HG02870 (cell line): ENCODE measurements at regions not wholly inside any gene's neighbourhood (a gene's known extent, or its start where the extent isn't known, plus 50 kb on each side); places are given as distances from the start of the nearest gene placed in this dataset.

Experiments
- ATAC-seq: cut with Tn5 transposase; IDR thresholded peaks from one replicate; pipeline ENCODE4 v1.9.1; 2021; ENCODE audit warnings: mild to moderate bottlenecking, moderate library complexity; ENCODE audit not compliant: unreplicated experiment

DNA sequence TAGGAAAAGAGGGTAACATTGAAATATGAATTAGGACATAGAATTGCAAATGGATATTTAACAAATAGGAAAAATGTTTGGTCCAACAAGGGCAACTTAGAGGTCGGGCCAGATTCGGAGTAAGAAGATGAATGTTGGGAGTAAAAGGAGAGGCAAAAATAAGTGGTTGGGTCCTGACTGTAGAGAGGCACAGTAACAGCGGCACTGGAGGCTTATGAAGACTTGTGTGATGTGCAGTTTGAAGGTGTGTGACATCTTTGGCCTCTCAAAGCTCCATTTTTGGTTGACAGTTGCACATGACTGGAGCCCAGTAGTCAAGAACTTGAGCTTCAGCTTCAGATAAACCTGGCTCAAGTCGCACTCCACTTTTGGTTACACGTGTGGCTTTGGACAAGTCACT lies 109.9 kb upstream of the PAXBP1 start:
- ATAC-seq, result no peak

- no peak for ATAC-seq
These were observed 112.5 kb upstream of the PAXBP1 start for GRCh38 chr21:32884062-32884461.

DNA sequence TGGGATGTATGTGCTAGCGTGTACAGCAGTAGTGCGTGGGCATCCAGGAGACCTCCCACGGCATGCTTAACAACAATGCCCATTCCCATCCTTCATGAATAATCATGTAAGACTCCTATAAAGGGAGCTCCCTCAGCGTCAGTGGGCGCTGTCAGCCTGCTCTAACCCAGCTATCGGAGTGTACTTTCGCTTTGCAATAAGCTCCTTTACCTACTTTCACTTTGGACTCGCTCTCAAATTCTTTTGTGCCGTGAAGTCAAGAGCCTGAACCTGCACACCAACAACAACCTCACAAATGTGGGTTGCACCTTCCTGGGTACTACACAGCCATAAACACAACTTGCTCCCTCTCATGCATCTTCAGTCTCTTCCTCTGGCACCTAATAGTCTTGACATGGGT lies 114.8 kb upstream of the PAXBP1 start:
- no peak for ATAC-seq

GRCh38 chr21:32887026-32887425 lies 115.5 kb upstream of the PAXBP1 start:
- no peak for ATAC-seq

DNA sequence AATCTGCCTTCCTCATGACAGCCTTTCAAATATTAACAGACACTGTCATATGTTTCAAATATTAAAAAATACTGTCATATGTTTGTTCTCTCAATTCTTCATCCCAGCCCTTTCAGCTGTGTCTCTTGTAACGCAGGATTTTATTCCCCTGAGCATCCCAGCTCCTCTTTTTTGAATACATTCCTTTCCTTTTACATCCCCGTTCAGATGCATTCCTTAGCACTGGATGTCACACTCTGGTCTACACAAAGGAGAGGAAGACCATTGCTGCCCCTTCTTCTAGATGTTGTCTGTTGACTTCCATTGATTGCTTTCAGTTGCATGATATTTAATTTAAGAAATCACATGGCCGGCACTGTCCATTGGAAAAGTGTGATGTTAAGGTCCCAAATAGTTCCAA lies 117.4 kb upstream of the PAXBP1 start:
- ATAC-seq, result no peak

GRCh38 chr21:32889596-32889995 lies 118.0 kb upstream of the PAXBP1 start:
- ATAC-seq, result no peak

GRCh38 chr21:32894321-32894720 lies 122.8 kb upstream of the PAXBP1 start:
- no peak for ATAC-seq

- no peak for ATAC-seq
These were observed 124.9 kb upstream of the OLIG2 start for GRCh38 chr21:32900814-32901213.

- ATAC-seq, result no peak
These were observed 118.2 kb upstream of the OLIG2 start for GRCh38 chr21:32907521-32907920.

- no peak for ATAC-seq
These were observed 117.2 kb upstream of the OLIG2 start for GRCh38 chr21:32908534-32908933.

DNA sequence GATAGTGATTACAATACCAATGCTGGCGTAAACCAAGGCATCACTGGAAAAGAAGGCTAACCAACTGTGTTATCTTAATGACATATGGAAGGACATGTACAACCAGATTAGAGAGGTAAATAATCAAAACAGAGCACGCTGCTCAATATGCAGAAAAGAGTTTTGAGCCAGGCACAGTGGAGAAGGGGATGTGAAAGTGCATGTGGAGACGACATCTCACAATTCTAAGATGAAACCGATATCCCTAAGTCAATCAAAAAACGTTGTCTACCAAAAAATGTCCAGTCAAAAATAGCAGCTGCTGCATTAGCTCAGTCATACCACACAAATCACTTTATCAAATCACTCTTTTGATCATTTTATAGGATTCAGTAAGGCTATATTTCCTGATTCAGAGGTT lies 116.3 kb upstream of the OLIG2 start:
- ATAC-seq, result no peak

DNA sequence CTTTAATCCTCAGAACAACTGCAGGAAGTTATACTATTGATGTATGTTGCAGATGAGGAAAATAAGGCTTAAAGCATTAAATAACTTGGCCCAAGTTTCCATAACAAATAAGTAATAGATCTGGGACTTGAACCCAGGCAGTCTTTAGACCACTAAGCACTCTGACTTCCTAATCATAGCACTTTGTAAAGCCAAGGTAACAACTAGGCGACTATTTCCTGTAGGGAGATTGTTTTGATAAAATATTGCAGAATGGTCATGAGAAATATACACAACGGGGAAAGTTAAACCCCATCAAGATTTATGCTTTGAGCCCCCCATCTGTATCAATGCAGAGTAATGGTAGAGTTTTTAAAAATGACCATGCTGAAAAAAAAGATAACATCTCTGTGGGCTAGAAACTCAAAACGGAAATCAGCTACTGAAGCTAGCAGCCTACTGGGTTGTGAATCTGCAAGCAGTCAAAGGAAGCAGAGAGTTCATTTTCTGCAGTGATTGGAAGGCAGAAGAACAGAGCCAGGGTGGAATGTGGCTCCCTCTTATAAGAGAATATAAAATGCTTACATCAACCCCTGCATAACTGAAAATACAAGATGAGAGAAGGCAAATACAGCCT lies 111.2 kb upstream of the OLIG2 start:
- ATAC-seq, result no peak

GRCh38 chr21:32915099-32915498 lies 110.6 kb upstream of the OLIG2 start:
- no peak for ATAC-seq

DNA sequence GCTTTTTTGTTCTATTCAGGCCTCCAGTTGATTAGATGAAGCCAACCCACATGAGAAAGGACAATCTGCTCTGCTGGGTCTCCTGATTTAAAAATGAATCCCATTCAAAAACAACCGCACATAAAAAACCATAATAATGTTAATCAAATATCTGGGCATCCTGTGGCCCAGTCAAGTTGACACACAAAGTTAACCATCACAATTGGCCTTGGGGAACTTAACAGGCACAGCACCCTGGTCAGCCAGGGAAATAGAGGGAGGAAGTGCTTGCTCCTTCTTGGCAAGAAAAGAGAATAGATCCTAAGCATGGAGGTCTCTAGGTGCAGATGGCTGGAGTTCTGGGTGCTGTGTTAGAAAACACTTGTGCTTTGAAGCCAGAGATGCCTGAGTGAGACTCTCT lies 109.6 kb upstream of the OLIG2 start:
- ATAC-seq, result no peak

GRCh38 chr21:32916522-32917099 lies 109.1 kb upstream of the OLIG2 start:
- no peak for ATAC-seq

GRCh38 chr21:32917362-32918135 lies 108.2 kb upstream of the OLIG2 start:
- no peak for ATAC-seq

DNA sequence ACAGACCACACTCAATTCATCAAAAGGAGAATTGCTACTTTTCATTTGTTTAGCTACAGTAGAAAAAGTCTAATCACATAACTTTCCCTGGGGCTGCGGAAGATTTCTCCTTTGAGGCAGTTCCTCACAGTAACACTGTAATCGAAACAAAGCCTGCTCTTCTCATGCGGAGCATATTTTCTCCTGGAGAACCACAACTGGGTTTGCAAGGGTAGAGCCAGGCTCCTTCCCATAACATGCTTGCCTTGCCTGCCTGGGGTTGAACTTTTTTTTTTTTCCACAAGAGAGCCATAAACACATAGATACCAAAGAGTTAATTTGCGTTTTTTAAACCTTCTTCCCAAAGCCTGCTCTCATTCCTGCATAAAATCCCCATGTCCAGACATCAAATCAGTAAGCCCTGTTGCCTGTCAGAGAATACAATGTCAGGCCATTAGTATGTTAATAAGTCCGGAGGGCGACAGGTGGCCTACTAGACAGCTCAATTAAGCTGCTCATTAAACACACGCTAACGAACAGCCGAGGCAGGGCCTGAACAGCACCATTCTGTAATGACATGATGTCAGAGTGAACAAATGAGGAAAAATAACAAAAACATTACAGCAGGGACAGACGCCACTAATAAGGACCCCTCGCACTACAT lies 107.1 kb upstream of the OLIG2 start:
- ATAC-seq, result no peak

- ATAC-seq, result no peak
These were observed 105.3 kb upstream of the OLIG2 start for GRCh38 chr21:32920474-32920873.

DNA sequence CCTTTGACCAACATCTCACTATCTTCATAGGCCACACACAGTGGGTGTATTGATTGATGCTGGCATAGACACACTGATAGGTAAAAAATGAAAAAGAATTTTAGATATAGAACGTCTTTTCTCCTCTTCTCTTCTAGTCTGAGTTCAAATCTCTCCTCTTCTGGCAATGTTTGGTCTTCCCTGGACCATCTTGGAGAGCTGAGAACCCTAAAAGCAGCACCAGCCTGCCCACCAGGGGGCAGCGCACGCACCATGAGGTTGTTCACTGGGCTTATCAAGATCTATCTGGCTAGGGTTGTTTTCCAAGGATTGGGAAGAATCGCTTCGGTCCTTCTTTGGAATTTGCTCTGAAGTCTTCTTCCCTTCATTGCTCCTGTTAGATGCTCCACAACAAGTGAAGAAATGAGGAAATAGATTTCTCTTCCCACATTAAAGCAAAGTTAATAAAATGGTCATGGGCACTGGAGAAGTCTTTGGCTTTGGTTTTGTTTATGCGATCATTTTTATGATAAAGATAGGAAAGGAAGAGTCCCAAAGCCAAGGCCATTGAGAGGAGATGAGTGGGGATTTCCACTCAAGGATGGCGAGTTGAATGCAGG lies 104.0 kb upstream of the OLIG2 start:
- ATAC-seq, result no peak

GRCh38 chr21:32925098-32925497 lies 100.6 kb upstream of the OLIG2 start:
- no peak for ATAC-seq

DNA sequence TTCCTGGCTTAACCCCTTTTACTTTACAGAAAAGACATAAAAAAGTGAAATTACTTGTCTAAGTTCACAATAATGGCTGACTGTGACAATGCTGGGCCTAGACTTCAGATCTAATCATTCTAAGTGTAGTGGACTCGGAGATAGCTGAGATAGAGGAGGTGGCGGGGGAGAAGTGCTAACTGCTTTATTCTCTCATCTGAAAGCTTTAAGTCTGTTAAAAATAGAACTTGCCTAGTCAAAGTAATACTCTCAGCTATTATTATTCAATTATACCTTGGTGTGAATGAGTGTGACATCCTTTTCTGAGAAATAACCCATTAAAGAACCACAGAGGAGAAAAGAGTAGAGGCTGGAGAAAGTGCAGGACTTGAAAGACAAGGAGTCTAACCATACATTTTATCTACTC lies 96.1 kb upstream of the OLIG2 start:
- peak; percentile 59 for ATAC-seq
